HG02642 (cell line): ENCODE measurements at regions not wholly inside any gene's neighbourhood (a gene's known extent, or its start where the extent isn't known, plus 50 kb on each side); places are given as distances from the start of the nearest gene placed in this dataset.
"Not testable (repeated sequence)": the region's sequence is repeated elsewhere in the genome, so short reads cannot be mapped to it uniquely, and the experiment has no call there.

Experiments
- ATAC-seq: cut with Tn5 transposase; IDR thresholded peaks from one replicate; pipeline ENCODE4 v1.9.1; 2021; ENCODE audit warnings: mild to moderate bottlenecking; ENCODE audit not compliant: unreplicated experiment, poor library complexity

- no peak for ATAC-seq
Observed at GRCh38 chr1:229710746-229711145, 84.7 kb downstream of the URB2 start.

GRCh38 chr1:229714306-229714705 lies 88.3 kb downstream of the URB2 start:
- no peak for ATAC-seq

GRCh38 chr1:229714964-229715603 lies 89.0 kb downstream of the URB2 start:
- ATAC-seq = peak; percentile 73

GRCh38 chr1:229716069-229716468 lies 90.0 kb downstream of the URB2 start:
- no peak for ATAC-seq

- ATAC-seq = no peak
Observed at GRCh38 chr1:229716704-229717103, 90.7 kb downstream of the URB2 start.

GRCh38 chr1:229717786-229718576 lies 91.9 kb downstream of the URB2 start:
- no peak for ATAC-seq

GRCh38 chr1:229726061-229726460 lies 100.0 kb downstream of the URB2 start:
- ATAC-seq = no peak

- ATAC-seq = no peak
Observed at GRCh38 chr1:229729916-229730315, 103.9 kb downstream of the URB2 start.

GRCh38 chr1:229730573-229730972 lies 104.5 kb downstream of the URB2 start:
- ATAC-seq = no peak

- ATAC-seq = no peak
Observed at GRCh38 chr1:229732061-229732460, 106.0 kb downstream of the URB2 start.

GRCh38 chr1:229736376-229736775 lies 110.3 kb downstream of the URB2 start:
- ATAC-seq = no peak

- not testable (repeated sequence) for ATAC-seq
Observed at GRCh38 chr1:229742614-229743013, 116.6 kb downstream of the URB2 start.

- no peak for ATAC-seq
Observed at GRCh38 chr1:229749992-229750391, 123.9 kb downstream of the URB2 start.

GRCh38 chr1:229751610-229752009 lies 125.6 kb downstream of the URB2 start:
- ATAC-seq = no peak

- ATAC-seq = no peak
Observed at GRCh38 chr1:229752679-229753078, 126.6 kb downstream of the URB2 start.

GRCh38 chr1:229753764-229754551 lies 127.9 kb downstream of the URB2 start:
- ATAC-seq = no peak

GRCh38 chr1:229756666-229757065 lies 130.6 kb downstream of the URB2 start:
- no peak for ATAC-seq

GRCh38 chr1:229757226-229757625 lies 131.2 kb downstream of the URB2 start:
- ATAC-seq = no peak

- no peak for ATAC-seq
Observed at GRCh38 chr1:229758101-229759036, 132.3 kb downstream of the URB2 start.

GRCh38 chr1:229759037-229759435 lies 133.0 kb downstream of the URB2 start:
- no peak for ATAC-seq
